D341Med (cell line): ENCODE measurements at regions not wholly inside any gene's neighbourhood (a gene's known extent, or its start where the extent isn't known, plus 50 kb on each side); places are given as distances from the start of the nearest gene placed in this dataset.
"Not testable (repeated sequence)": the region's sequence is repeated elsewhere in the genome, so short reads cannot be mapped to it uniquely, and the experiment has no call there.

ENCODE experiments used
- DNase-seq: peaks from one replicate; pipeline ENCODE4 v3.0.0; 2012; ENCODE audit warnings: low spot score

DNA sequence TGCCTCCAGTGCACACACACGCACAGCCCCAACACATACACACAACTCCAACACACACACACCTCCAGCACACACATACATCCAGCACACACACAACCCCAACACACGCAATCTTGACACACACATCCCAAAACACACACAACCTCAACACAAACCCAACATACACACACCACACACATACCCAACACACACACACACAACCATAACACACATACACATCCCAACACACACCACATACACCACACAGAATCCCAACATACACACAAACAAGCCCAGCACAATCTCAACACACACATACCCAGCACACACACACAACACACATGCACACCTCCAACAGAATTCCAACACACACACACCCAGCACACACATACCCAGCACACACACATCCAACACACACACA lies 301.1 kb downstream of the ABCC12 start:
- DNase-seq, result no peak

- DNase-seq, result no peak
Observed at GRCh38 chr16:47852991-47853390, 302.8 kb downstream of the ABCC12 start.

GRCh38 chr16:47851146-47851545 lies 304.6 kb downstream of the ABCC12 start:
- no peak for DNase-seq

- DNase-seq, result no peak
Observed at GRCh38 chr16:47849736-47850135, 306.1 kb downstream of the ABCC12 start.

DNA sequence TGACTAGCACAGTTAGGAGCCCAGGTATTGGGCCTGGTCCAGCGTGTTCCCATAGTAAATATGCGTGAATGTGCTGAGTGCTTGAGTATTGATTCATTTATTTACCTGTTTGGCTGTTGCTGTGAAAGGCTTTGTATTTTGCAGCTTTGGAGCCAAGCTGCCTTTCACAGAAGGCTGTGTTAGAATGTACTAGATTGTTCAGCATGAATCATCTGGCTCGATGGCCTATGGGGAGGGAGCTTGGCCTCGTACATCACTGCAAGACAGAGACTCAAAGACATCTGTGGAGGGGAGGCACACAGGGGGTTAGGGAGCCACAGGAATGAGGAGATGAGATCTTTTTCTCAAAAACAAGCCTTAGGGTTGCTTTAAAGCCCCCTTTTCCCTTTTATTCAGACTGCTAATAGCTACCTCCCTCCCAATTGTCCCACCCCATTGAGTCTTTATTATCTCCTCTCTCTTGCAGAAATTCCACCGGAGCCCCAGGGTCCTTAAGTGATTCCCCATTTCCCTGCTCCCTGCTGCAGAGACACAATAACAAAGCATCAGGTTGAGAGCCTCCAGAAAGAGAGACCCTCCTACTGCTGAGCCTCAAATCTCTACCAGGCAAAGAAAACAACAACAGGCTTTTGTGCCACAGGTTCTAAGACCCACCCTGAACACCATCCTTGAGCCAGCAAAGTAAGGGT lies 307.2 kb downstream of the ABCC12 start:
- DNase-seq, result no peak

- no peak for DNase-seq
Observed at GRCh38 chr16:47847220-47847970, 308.4 kb downstream of the ABCC12 start.

GRCh38 chr16:47834485-47835024 lies 321.2 kb downstream of the ABCC12 start:
- DNase-seq, result no peak

DNA sequence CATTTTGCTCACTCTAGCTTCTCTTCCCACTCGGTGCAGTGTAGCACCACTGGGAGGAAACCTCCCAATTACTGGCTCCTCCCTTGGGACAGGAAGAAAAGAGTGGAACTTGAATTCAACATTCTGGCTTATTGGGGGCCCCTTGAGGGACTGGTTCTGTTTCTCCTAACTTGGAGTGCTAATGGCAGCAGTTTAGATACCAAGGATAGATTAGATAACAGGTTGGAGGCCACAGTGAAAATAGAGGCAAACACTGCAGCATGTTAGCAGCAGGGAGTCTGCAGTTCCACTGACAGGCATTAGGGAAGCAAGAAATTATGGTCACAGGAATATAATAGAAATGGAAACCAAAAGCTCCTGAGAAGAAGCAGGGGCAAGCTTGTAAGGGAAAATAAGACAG lies 322.0 kb downstream of the ABCC12 start:
- no peak for DNase-seq

DNA sequence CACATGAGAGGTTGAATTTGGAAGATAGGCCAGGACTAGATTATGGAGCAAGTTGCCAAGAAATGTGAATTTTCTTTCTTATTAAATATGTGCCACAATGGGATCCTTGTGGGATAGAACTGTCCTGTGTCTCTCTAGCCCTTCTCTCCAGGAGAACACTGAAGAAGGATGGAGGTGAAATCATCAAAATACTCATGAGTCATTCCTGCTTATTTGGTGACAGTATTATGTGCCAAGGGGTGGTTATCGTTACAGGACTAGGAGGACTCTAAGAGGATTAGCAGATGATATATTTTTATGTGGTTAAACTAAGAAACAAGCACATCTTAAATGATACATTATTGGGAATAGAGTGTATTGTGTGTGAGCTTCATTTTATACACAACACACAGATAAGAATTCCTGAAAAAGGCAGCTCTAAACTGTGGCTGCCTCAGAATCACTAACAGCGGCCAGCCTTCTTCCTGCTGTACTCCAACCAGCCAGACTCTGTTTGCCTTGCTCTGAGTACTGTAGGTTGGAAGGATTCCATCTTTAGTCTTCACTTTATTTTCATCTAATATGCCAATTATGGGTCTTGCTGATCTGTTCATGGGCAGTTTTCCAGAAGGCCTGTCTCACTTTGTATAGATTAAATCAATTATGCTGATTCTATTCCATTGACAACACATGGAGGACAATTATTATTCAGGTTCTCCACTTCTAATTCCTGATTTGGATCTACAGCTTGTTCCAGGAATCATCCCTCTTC lies 325.8 kb downstream of the ABCC12 start:
- DNase-seq, result no peak

DNA sequence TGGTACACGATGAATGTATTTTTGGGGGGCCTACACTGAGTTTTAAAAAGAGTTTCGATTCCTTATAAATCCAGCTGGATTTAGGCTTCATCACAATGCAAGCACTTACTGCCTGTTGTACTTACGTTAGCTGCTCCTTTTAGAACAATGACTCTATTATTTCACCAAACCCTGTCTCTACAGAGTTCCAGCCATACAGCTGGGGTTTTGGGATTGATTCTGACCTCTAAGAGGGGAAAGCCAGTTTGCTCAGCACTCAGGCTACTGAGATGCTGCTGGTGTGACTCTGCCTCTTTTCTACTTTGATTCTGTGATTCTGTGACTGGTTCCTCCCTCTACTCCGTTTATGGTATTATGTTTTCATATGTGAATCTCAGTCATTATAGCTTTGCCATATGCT lies 329.7 kb downstream of the ABCC12 start:
- DNase-seq, result no peak

DNA sequence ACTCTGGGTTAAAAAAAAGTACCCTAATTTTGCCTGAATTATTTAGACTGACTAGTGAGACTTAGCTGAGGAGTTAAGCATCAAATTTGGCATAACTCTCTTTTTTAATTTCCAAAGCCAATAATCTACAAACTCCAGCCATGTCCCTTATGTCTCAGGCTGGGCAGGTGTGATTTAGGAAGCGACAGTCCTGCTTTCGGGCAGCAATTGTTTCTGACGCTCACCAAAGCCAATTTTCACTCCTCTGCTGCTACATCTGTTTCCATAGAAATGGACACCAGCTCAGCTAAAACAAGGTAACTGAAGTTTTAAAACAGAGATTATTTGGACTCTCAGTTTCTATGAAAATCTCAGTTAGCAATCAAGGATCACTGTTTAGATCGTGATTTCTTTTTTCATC lies 338.7 kb downstream of the ABCC12 start:
- DNase-seq, result no peak

DNA sequence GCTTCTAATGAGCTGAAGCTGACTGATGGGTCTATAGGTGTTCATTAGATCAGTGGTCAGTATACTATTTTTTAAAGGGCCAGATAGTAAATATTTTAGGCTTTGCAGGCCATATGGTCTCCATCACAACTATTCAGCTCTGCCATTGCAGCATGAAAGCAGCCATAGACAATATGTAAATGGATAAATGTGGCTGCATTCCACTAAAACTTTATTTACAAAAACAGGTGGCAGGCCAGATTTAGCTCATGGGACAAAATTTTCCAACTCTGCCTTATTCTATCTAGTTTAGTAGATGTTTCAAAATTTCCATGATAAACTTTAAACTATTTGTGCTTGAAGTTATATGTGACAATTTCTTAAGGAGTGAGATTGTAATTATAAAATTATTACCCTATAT lies 339.3 kb downstream of the ABCC12 start:
- no peak for DNase-seq

DNA sequence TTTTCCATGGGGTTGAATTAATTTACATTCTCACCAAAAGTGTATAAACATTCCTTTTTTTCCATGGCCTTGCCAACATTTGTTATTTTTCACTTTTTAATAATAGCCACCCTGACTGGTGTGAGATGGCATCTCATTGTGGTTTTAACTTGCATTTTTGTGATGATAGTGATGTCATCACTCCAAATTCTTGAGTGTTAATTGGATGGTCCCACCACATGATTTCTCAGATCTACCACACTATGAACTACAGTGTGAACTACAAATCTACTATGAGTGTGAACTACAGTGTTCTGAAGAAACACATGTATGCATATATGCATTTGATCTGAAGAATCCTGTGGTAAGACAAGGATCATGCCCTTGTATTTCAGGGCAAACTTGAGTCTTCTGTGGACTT lies 340.1 kb downstream of the ABCC12 start:
- no peak for DNase-seq

- not testable (repeated sequence) for DNase-seq
Observed at GRCh38 chr16:47811758-47812157, 344.0 kb downstream of the ABCC12 start.

DNA sequence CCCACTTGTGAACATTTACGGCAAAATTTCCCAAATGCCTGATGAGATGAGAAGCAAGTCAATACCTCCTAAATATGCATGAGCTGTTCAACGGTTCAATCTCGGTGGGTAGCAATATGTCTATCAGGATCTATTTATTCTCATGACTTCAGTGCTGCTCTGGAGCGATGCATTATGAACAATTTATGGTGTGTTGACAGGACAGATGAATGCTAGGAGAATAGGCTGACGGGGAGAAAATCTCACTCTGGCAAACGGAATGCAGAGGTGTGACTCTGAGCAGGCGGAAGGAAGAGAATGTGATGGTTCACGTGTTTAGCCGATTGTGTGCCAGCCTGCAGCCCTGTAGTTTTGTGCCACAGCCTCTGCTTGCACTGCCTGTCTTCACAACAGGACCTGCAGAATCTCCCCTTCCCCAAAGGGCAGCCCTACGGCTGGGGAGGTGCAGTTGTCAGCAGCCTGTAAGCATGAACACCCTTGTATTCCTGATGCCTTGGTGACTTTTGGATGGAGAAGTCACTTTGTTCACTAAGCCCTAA lies 345.2 kb downstream of the PHKB start:
- no peak for DNase-seq

- DNase-seq, result no peak
Observed at GRCh38 chr16:47787696-47788095, 326.6 kb downstream of the PHKB start.

GRCh38 chr16:47781673-47782072 lies 320.5 kb downstream of the PHKB start:
- DNase-seq, result no peak

DNA sequence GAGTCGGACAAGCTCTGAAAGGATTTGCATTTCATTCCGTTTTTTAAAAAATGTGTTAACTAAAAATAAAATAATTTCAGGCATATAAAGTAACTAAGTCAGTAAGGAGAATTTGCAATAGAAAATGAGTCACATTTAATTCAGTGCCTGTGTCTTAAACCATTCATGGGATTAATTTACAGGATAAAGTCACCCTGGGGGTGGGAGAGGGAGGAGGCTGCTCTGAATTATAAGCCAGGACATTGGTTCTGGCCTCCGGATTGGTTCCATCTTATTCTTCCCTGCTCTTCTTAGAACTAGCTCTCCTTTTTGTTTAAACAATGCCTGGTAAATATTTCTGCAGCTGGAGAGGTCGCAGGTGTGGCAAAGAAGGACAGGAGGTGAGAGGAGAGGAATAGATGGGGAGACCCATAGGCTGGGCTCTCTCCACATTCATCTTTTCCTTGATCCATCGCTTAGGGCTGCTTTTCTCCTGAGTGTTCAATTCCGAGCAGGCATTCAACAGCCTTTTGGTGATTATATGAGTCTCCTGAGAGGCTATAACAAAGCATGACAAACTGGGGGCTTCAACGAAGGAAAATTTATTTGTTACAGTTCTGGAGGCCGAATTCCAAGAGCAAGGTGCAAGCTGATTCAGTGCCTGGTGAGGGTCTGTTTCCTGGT lies 319.2 kb downstream of the PHKB start:
- no peak for DNase-seq

GRCh38 chr16:47779201-47780016 lies 318.3 kb downstream of the PHKB start:
- DNase-seq, result no peak

DNA sequence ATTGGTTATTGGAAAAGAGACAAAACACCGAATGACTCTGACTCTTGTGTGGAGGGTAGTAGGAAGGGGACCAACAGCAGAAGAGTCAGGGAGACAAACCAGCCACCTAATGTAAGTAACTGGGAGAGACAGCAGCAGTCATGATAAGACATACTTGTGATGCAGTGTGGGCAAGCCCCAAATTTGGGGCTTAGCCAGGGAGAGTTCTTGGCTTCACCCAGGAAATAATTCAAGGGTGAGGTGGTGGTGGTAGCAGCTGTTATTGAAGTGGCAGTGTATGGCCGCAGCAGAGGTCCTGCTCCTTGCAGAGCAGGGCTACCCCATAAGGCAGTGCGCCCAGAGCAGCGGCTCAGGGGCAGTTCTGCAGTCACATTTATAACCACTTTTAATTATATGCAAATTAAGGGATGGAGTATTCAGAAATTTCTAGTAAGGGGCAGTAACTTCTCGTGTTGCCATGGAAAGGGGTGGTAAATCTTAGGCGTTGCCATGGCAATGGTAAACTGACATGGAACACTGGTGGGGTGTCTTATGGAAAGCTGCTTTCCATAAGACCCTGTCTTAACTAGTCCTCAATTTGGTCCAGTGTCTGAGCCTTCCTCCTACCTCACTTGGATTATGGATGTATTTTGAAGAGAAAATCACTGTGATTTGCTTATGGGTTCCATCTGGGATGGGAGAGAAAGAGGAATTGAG lies 317.1 kb downstream of the PHKB start:
- DNase-seq, result no peak
